ENCODE measurements at regions not wholly inside any gene's neighbourhood (a gene's known extent, or its start where the extent isn't known, plus 50 kb on each side); places are given as distances from the start of the nearest gene placed in this dataset.

GRCh38 chr18:22489704-22490103, 72.0 kb upstream of the CTAGE1 start:
- H3K4me3 Mint-ChIP-seq: no peak overlapping the region
- POLR2A ChIA-PET (ENCODE audit: partially characterized antibody): no interaction called here
- H3K27me3 ChIP-seq (ENCODE audit: insufficient read depth, low read length): no peaks in the 10 kb centered on the region
- no peaks in the 10 kb centered on the region for H3K36me3 ChIP-seq (ENCODE audit: insufficient read depth, low read length)
- no peaks in the 10 kb centered on the region for H3K36me3 Mint-ChIP-seq
- no peak for DNase-seq
- peaks cover 0 to 6% (median 2%) of the 10 kb centered on the region in 8 donors for H3K9me3 Mint-ChIP-seq
- no peak overlapping the region for H3K4me3 ChIP-seq (ENCODE audit: low read length in 2 of 2)
- H3K9me3 ChIP-seq (ENCODE audit: control insufficient read depth in 1 of 2, low read length in 2 of 2): no peaks in the 10 kb centered on the region
- H3K4me1 Mint-ChIP-seq: no peaks in the 10 kb centered on the region
- H3K4me1 ChIP-seq (ENCODE audit: insufficient read depth, low read length): no peaks in the 10 kb centered on the region
- no peak overlapping the region for H3K27ac Mint-ChIP-seq
- peaks cover 4 to 5% of the 10 kb centered on the region in 2 donors for H3K27me3 Mint-ChIP-seq
- CTCF ChIA-PET (ENCODE audit: partially characterized antibody): no interaction called here
- intact Hi-C loops (cut with micrococcal nuclease): no loop called here
- no peak overlapping the region for H3K27ac ChIP-seq (ENCODE audit: low read depth, low read length)

GRCh38 chr18:22490429-22490846, 72.7 kb upstream of the CTAGE1 start:
- POLR2A ChIA-PET (ENCODE audit: partially characterized antibody): no interaction called here
- no peaks in the 10 kb centered on the region for H3K36me3 Mint-ChIP-seq
- Histone ChIP-seq H3K36me3 (ENCODE audit: insufficient read depth, low read length) (no peaks in the 10 kb centered on the region), H3K27ac (ENCODE audit: low read depth, low read length) (no peak overlapping the region), H3K4me1 (ENCODE audit: insufficient read depth, low read length) (no peaks in the 10 kb centered on the region), H3K9me3 (ENCODE audit: control insufficient read depth in 1 of 2, low read length in 2 of 2) (no peaks in the 10 kb centered on the region), H3K27me3 (ENCODE audit: insufficient read depth, low read length) (no peaks in the 10 kb centered on the region), H3K4me3 (ENCODE audit: low read length in 2 of 2) (no peak overlapping the region)
- intact Hi-C loops (cut with micrococcal nuclease): no loop called here
- H3K27ac Mint-ChIP-seq: no peak overlapping the region
- peaks cover 0 to 6% (median 1%) of the 10 kb centered on the region in 8 donors for H3K9me3 Mint-ChIP-seq
- H3K27me3 Mint-ChIP-seq: peaks cover 3 to 4% of the 10 kb centered on the region in 2 donors
- no peak overlapping the region for H3K4me3 Mint-ChIP-seq
- CTCF ChIA-PET (ENCODE audit: partially characterized antibody): no interaction called here
- no peak for DNase-seq
- no peaks in the 10 kb centered on the region for H3K4me1 Mint-ChIP-seq

- H3K27ac Mint-ChIP-seq: no peak overlapping the region
- Histone ChIP-seq H3K4me3 (ENCODE audit: low read length in 2 of 2) (no peak overlapping the region), H3K9me3 (ENCODE audit: control insufficient read depth in 1 of 2, low read length in 2 of 2) (no peaks in the 10 kb centered on the region), H3K4me1 (ENCODE audit: insufficient read depth, low read length) (no peaks in the 10 kb centered on the region), H3K36me3 (ENCODE audit: insufficient read depth, low read length) (no peaks in the 10 kb centered on the region), H3K27me3 (ENCODE audit: insufficient read depth, low read length) (no peaks in the 10 kb centered on the region), H3K27ac (ENCODE audit: low read depth, low read length) (no peak overlapping the region)
- ChIA-PET POLR2A (ENCODE audit: partially characterized antibody) (no interaction called here), CTCF (ENCODE audit: partially characterized antibody) (interaction anchor here (0.6 kb wide), 1 partner anchor 46 kb away, joined by 4 read pairs; no protein-coding TSS in a partner anchor)
- no peak overlapping the region for H3K4me3 Mint-ChIP-seq
- intact Hi-C loops (cut with micrococcal nuclease): no loop called here
- H3K27me3 Mint-ChIP-seq: peaks cover 5 to 6% of the 10 kb centered on the region in 2 donors
- H3K36me3 Mint-ChIP-seq: no peaks in the 10 kb centered on the region
- H3K9me3 Mint-ChIP-seq: peaks cover 0 to 10% (median 4%) of the 10 kb centered on the region in 8 donors
- no peaks in the 10 kb centered on the region for H3K4me1 Mint-ChIP-seq
- DNase-seq: no peak
Observed at GRCh38 chr18:22493255-22493654, 75.5 kb upstream of the CTAGE1 start.

- CTCF ChIA-PET (ENCODE audit: partially characterized antibody): no interaction called here
- intact Hi-C loops (cut with micrococcal nuclease): no loop called here
- H3K4me1 ChIP-seq (ENCODE audit: insufficient read depth, low read length): no peaks in the 10 kb centered on the region
- H3K4me3 ChIP-seq (ENCODE audit: low read length in 2 of 2): no peak overlapping the region
- Mint-ChIP-seq H3K4me1 (no peaks in the 10 kb centered on the region), H3K36me3 (no peaks in the 10 kb centered on the region), H3K9me3 (peaks cover 0 to 12% (median 4%) of the 10 kb centered on the region in 8 donors), H3K4me3 (no peak overlapping the region), H3K27ac (no peak overlapping the region), H3K27me3 (peaks cover 2 to 4% of the 10 kb centered on the region in 2 donors)
- POLR2A ChIA-PET (ENCODE audit: partially characterized antibody): no interaction called here
- no peaks in the 10 kb centered on the region for H3K36me3 ChIP-seq (ENCODE audit: insufficient read depth, low read length)
- DNase-seq: no peak
- H3K9me3 ChIP-seq (ENCODE audit: control insufficient read depth in 1 of 2, low read length in 2 of 2): no peaks in the 10 kb centered on the region
- no peak overlapping the region for H3K27ac ChIP-seq (ENCODE audit: low read depth, low read length)
- H3K27me3 ChIP-seq (ENCODE audit: insufficient read depth, low read length): no peaks in the 10 kb centered on the region
Observed at GRCh38 chr18:22493940-22494339, 76.2 kb upstream of the CTAGE1 start.

GRCh38 chr18:22494771-22495170, 77.1 kb upstream of the CTAGE1 start:
- Histone ChIP-seq H3K27ac (ENCODE audit: low read depth, low read length) (no peak overlapping the region), H3K36me3 (ENCODE audit: insufficient read depth, low read length) (no peaks in the 10 kb centered on the region), H3K27me3 (ENCODE audit: insufficient read depth, low read length) (no peaks in the 10 kb centered on the region), H3K4me1 (ENCODE audit: insufficient read depth, low read length) (no peaks in the 10 kb centered on the region), H3K4me3 (ENCODE audit: low read length in 2 of 2) (no peak overlapping the region), H3K9me3 (ENCODE audit: control insufficient read depth in 1 of 2, low read length in 2 of 2) (no peaks in the 10 kb centered on the region)
- CTCF ChIA-PET (ENCODE audit: partially characterized antibody): no interaction called here
- POLR2A ChIA-PET (ENCODE audit: partially characterized antibody): no interaction called here
- peaks cover 2 to 4% of the 10 kb centered on the region in 2 donors for H3K27me3 Mint-ChIP-seq
- no peaks in the 10 kb centered on the region for H3K4me1 Mint-ChIP-seq
- H3K4me3 Mint-ChIP-seq: no peak overlapping the region
- peaks cover 0 to 12% (median 4%) of the 10 kb centered on the region in 8 donors for H3K9me3 Mint-ChIP-seq
- H3K36me3 Mint-ChIP-seq: no peaks in the 10 kb centered on the region
- intact Hi-C loops (cut with micrococcal nuclease): no loop called here
- no peak for DNase-seq
- H3K27ac Mint-ChIP-seq: no peak overlapping the region

- H3K4me1 Mint-ChIP-seq: no peaks in the 10 kb centered on the region
- no peaks in the 10 kb centered on the region for H3K4me1 ChIP-seq (ENCODE audit: insufficient read depth, low read length)
- H3K27me3 ChIP-seq (ENCODE audit: insufficient read depth, low read length): no peaks in the 10 kb centered on the region
- peaks cover 0 to 9% (median 4%) of the 10 kb centered on the region in 8 donors for H3K9me3 Mint-ChIP-seq
- no peak overlapping the region for H3K4me3 ChIP-seq (ENCODE audit: low read length in 2 of 2)
- H3K9me3 ChIP-seq (ENCODE audit: control insufficient read depth in 1 of 2, low read length in 2 of 2): no peaks in the 10 kb centered on the region
- no peak overlapping the region for H3K4me3 Mint-ChIP-seq
- no peaks in the 10 kb centered on the region for H3K36me3 Mint-ChIP-seq
- H3K27ac Mint-ChIP-seq: no peak overlapping the region
- H3K36me3 ChIP-seq (ENCODE audit: insufficient read depth, low read length): no peaks in the 10 kb centered on the region
- ChIA-PET CTCF (ENCODE audit: partially characterized antibody) (no interaction called here), POLR2A (ENCODE audit: partially characterized antibody) (no interaction called here)
- no peak for DNase-seq
- no peak overlapping the region for H3K27ac ChIP-seq (ENCODE audit: low read depth, low read length)
- intact Hi-C loops (cut with micrococcal nuclease): no loop called here
- peaks cover 2% of the 10 kb centered on the region in 2 donors for H3K27me3 Mint-ChIP-seq
Observed at GRCh38 chr18:22499421-22499820, 81.7 kb upstream of the CTAGE1 start.

- no peaks in the 10 kb centered on the region for H3K27me3 Mint-ChIP-seq
- no peaks in the 10 kb centered on the region for H3K9me3 ChIP-seq (ENCODE audit: control insufficient read depth in 1 of 2, low read length in 2 of 2)
- no peaks in the 10 kb centered on the region for H3K36me3 ChIP-seq (ENCODE audit: insufficient read depth, low read length)
- no peaks in the 10 kb centered on the region for H3K36me3 Mint-ChIP-seq
- no peak overlapping the region for H3K27ac Mint-ChIP-seq
- no peak overlapping the region for H3K4me3 Mint-ChIP-seq
- intact Hi-C loops (cut with micrococcal nuclease): no loop called here
- peaks cover 0 to 3% (median 0%) of the 10 kb centered on the region in 8 donors for H3K9me3 Mint-ChIP-seq
- no peak for DNase-seq
- H3K27ac ChIP-seq (ENCODE audit: low read depth, low read length): no peak overlapping the region
- ChIA-PET POLR2A (ENCODE audit: partially characterized antibody) (no interaction called here), CTCF (ENCODE audit: partially characterized antibody) (no interaction called here)
- H3K27me3 ChIP-seq (ENCODE audit: insufficient read depth, low read length): no peaks in the 10 kb centered on the region
- H3K4me1 ChIP-seq (ENCODE audit: insufficient read depth, low read length): no peaks in the 10 kb centered on the region
- H3K4me1 Mint-ChIP-seq: no peaks in the 10 kb centered on the region
- no peak overlapping the region for H3K4me3 ChIP-seq (ENCODE audit: low read length in 2 of 2)
Observed at GRCh38 chr18:22503803-22504202, 86.1 kb upstream of the CTAGE1 start.

Measured in CD4-positive, alpha-beta memory T cell (primary cell).